HepG2 (cell line): ENCODE measurements at regions not wholly inside any gene's neighbourhood (a gene's known extent, or its start where the extent isn't known, plus 50 kb on each side); places are given as distances from the start of the nearest gene placed in this dataset.
A peak's percentile ranks its signal among the peaks of the same experiment; 100 is the strongest.

Source experiments
- ATAC-seq: fragments of 200-7000 bp; cut with Tn5 transposase; 3 replicates; pipeline ENCODE4 v1.9.1; 2020; ENCODE audit warnings: mild to moderate bottlenecking, moderate library complexity
- BruUV-seq: library from RNA; stranded (reverse); fragments of 400-500 nt; replicated peaks from 2 replicates; lab custom pipeline; 2021; lab: Mats Ljungman, UMichigan
- CTCF ChIA-PET: fragments of 300-600 bp; formaldehyde crosslinking; extraction: SDS; loops from one replicate; lab custom pipeline; 2021; ENCODE audit warnings: low total read pairs, inconsistent platforms, low intra/inter-chr PET ratio; lab: Yijun Ruan, JAX
- POLR2A ChIA-PET: fragments of 350-600 bp; sonication (Branson Sonifier 250); formaldehyde crosslinking; loops from one replicate; lab custom pipeline; 2020; ENCODE audit warnings: antibody characterized with exemption, inconsistent platforms; lab: Yijun Ruan, JAX
- DNase-seq: peaks from one replicate; pipeline ENCODE4 v3.0.0-alpha.2; 2015; ENCODE audit warnings: low spot score
- FAIRE-seq: peaks from 3 replicates; lab custom pipeline; 2011; peaks lifted over from hg19 to GRCh38; lab: Jason Lieb, UNC
- H2AFZ ChIP-seq: one replicate; pipeline ENCODE4 v1.6.1; 2011; ENCODE audit warnings: low read length, inconsistent platforms
- H3K27ac ChIP-seq: fragments of 300-600 bp; 3 replicates; pipeline ENCODE4 v1.8.0; 2011; ENCODE audit warnings: mixed run types, mild to moderate bottlenecking, mixed read lengths, low read length, inconsistent platforms; ENCODE audit not compliant: insufficient read depth; ENCODE audit errors: extremely low read length
- H3K27me3 ChIP-seq, 2 experiments: fragments of 200-600 bp in 1 of 2; 2 replicates in 1 of 2; 3 replicates in 1 of 2; pipeline versions ENCODE4 v1.6.0 to v1.8.0; 2011; ENCODE audit warnings: low read length in 2 of 2, mild to moderate bottlenecking in 2 of 2, moderate library complexity in 2 of 2, inconsistent platforms in 1 of 2; ENCODE audit not compliant: insufficient read depth in 2 of 2, control insufficient read depth in 1 of 2
- H3K36me3 ChIP-seq, 2 experiments: fragments of 200-600 bp in 1 of 2; replicated peaks in 1 of 2; 2 replicates in 1 of 2; 3 replicates in 1 of 2; pipeline versions ENCODE4 v1.5.1 to v1.8.0; 2011; ENCODE audit warnings: low read length in 2 of 2, inconsistent platforms in 1 of 2; ENCODE audit not compliant: insufficient read depth in 2 of 2, control insufficient read depth in 1 of 2
- H3K4me1 ChIP-seq: 2 replicates; pipeline ENCODE4 v1.5.1; 2012; ENCODE audit warnings: low read length, inconsistent platforms; ENCODE audit not compliant: insufficient read depth
- H3K4me2 ChIP-seq: 2 replicates; pipeline ENCODE4 v1.6.0; 2011; ENCODE audit warnings: low read depth, low read length, inconsistent platforms
- H3K4me3 ChIP-seq, 3 experiments: fragments of 200-600 bp in 1 of 3; sonication (generic), shearing (Covaris generic) in 1 of 3; replicated peaks in 1 of 3; 2 replicates each; pipeline ENCODE4 v1.5.1; 2011 to 2016; ENCODE audit warnings: low read length in 3 of 3, inconsistent platforms in 2 of 3, low read depth in 2 of 3, mild to moderate bottlenecking in 2 of 3, control low read depth in 1 of 3, mixed read lengths in 1 of 3; ENCODE audit not compliant: insufficient read depth in 1 of 3
- H3K79me2 ChIP-seq: one replicate; pipeline ENCODE4 v1.6.1; 2011; ENCODE audit warnings: low read length, inconsistent platforms; ENCODE audit not compliant: insufficient read depth
- H3K9ac ChIP-seq: 2 replicates; pipeline ENCODE4 v1.6.0; 2011; ENCODE audit warnings: mild to moderate bottlenecking, low read depth, low read length, inconsistent platforms; ENCODE audit not compliant: insufficient read depth
- H3K9me3 ChIP-seq: 2 replicates; pipeline ENCODE4 v1.5.1; 2012; ENCODE audit warnings: mild to moderate bottlenecking, low read length
- H4K20me1 ChIP-seq: 2 replicates; pipeline ENCODE4 v1.6.0; 2011; ENCODE audit warnings: inconsistent platforms, mild to moderate bottlenecking, low read length, moderate library complexity; ENCODE audit not compliant: insufficient read depth
- ADNP ChIP-seq: sonication (generic); formaldehyde crosslinking; IDR thresholded peaks from 2 replicates; pipeline ENCODE4 v1.4.0; 2020; ENCODE audit warnings: missing genetic modification reagents
- ATF7-NPFF ChIP-seq: sonication (generic); formaldehyde crosslinking; IDR thresholded peaks from 2 replicates; pipeline ENCODE4 v1.8.1; 2023; ENCODE audit warnings: mild to moderate bottlenecking, low read depth, missing genetic modification reagents, moderate library complexity
- BCLAF1 ChIP-seq: fragments of 450-650 bp; IDR thresholded peaks from 2 replicates; pipeline ENCODE4 v1.6.1; 2017; ENCODE audit warnings: mild to moderate bottlenecking
- HOXA5 ChIP-seq: sonication (generic); formaldehyde crosslinking; IDR thresholded peaks from 2 replicates; pipeline ENCODE4 v1.4.0; 2020; ENCODE audit warnings: missing genetic modification reagents
- MEF2D ChIP-seq: sonication (generic); formaldehyde crosslinking; IDR thresholded peaks from 2 replicates; pipeline ENCODE4 v1.5.1; 2020; ENCODE audit warnings: mild to moderate bottlenecking, missing genetic modification reagents
- NR2F1 ChIP-seq, 2 experiments: fragments of 450-650 bp in 1 of 2; formaldehyde crosslinking in 1 of 2; IDR thresholded peaks; 2 replicates each; pipeline versions ENCODE4 v1.5.0 to v1.6.1; 2016 to 2020; ENCODE audit warnings: mild to moderate bottlenecking in 1 of 2, missing compliant biosample characterization in 1 of 2, missing genetic modification reagents in 1 of 2, moderate library complexity in 1 of 2
- NR2F2 ChIP-seq: IDR thresholded peaks from 2 replicates; pipeline ENCODE4 v1.6.1; 2012; ENCODE audit warnings: low read depth, inconsistent platforms, borderline replicate concordance
- SCMH1 ChIP-seq: sonication (generic); formaldehyde crosslinking; IDR thresholded peaks from 2 replicates; pipeline ENCODE4 v1.9.0; 2021; ENCODE audit warnings: missing genetic modification reagents, mild to moderate bottlenecking, borderline replicate concordance
- SNAI1 ChIP-seq: sonication (generic); formaldehyde crosslinking; IDR thresholded peaks from 2 replicates; pipeline ENCODE4 v1.5.0; 2020; ENCODE audit warnings: mild to moderate bottlenecking, missing genetic modification reagents, borderline replicate concordance
- SNAPC2 ChIP-seq: sonication (generic); formaldehyde crosslinking; IDR thresholded peaks from 2 replicates; pipeline ENCODE4 v1.8.1; 2022; ENCODE audit warnings: mild to moderate bottlenecking, missing genetic modification reagents
- TCF12 ChIP-seq, 2 experiments: fragments of 450-650 bp in 1 of 2; sonication (generic) in 1 of 2; formaldehyde crosslinking in 1 of 2; IDR thresholded peaks; 2 replicates each; pipeline versions ENCODE4 v1.6.1 to v1.8.0; 2017 to 2022; ENCODE audit warnings: antibody characterized with exemption in 1 of 2, mild to moderate bottlenecking in 1 of 2, missing genetic modification reagents in 1 of 2, moderate library complexity in 1 of 2
- TGIF2 ChIP-seq: IDR thresholded peaks from 2 replicates; pipeline ENCODE4 v1.6.1; 2016; ENCODE audit warnings: control low read depth, missing compliant biosample characterization
- ZNF543 ChIP-seq: sonication (generic); formaldehyde crosslinking; IDR thresholded peaks from 2 replicates; pipeline ENCODE4 v1.4.0; 2020; ENCODE audit warnings: mild to moderate bottlenecking, missing genetic modification reagents
- WGBS: methylation state at CpG from one replicate; pipeline ENCODE4 v1.1.6; 2017; ENCODE audit warnings: low lambda C conversion rate; 5-methylcytosine and 5-hydroxymethylcytosine counted together
- in situ Hi-C: cut with HindIII; loops from 2 replicates; pipeline ENCODE4 v1.10.0; 2017; ENCODE audit warnings: low pct_unique_long_range_greater_than_20kb; ENCODE audit not compliant: extremely low pct_ligation_motif_present
- intact Hi-C: fragments of 100-400 bp; cut with micrococcal nuclease; formaldehyde crosslinking; loops from one replicate; pipeline ENCODE4 v1.10.0; 2022; ENCODE audit not compliant: unreplicated experiment
- TF ChIP-seq, protein P1 (sequence below): sonication (generic); formaldehyde crosslinking; IDR thresholded peaks from 2 replicates; pipeline ENCODE4 v1.5.0; 2020; ENCODE audit warnings: mild to moderate bottlenecking, missing genetic modification reagents
- TF ChIP-seq, protein P2 (sequence below): sonication (generic); formaldehyde crosslinking; IDR thresholded peaks from 2 replicates; pipeline ENCODE4 v1.4.0; 2020; ENCODE audit warnings: missing genetic modification reagents; ENCODE audit errors: not compliant biosample characterization

- Histone ChIP-seq H3K9ac (no peak overlapping the region), H3K9me3 (no peaks in the 10 kb centered on the region), H3K4me1 (peaks cover 20% of the 10 kb centered on the region), H3K27me3 (no peaks in the 10 kb centered on the region), H3K4me3 (no peak overlapping the region), H2AFZ (no peak overlapping the region), H3K4me2 (no peak overlapping the region; the same call in 1 of the 2 replicates), H3K27ac (no peak overlapping the region), H3K79me2 (no peaks in the 10 kb centered on the region), H3K36me3 (no peaks in the 10 kb centered on the region), H4K20me1 (no peaks in the 10 kb centered on the region)
- FAIRE-seq (peak; percentile 63), DNase-seq (peak; percentile 35), ATAC-seq (peak; percentile 96)
- 34% methylated on average over 12 of the region's 12 CpGs for WGBS
- no TSS peak for BruUV-seq
- intact Hi-C loops (no loop called here), in situ Hi-C loops (no loop called here)
- ChIA-PET POLR2A (no interaction called here), CTCF (no interaction called here)
- TF ChIP-seq NR2F1 (CRISPR knock-in tag; IDR thresholded peaks at IDR 0.05) (no peak), SNAPC2 (CRISPR knock-in tag) (no peak), TGIF2 (no peak), ATF7-NPFF (CRISPR knock-in tag) (no peak), NR2F2 (no peak), MEF2D (CRISPR knock-in tag) (no peak), ZNF543 (CRISPR knock-in tag) (no peak), HOXA5 (CRISPR knock-in tag) (no peak), SCMH1 (CRISPR knock-in tag) (no peak), ADNP (CRISPR knock-in tag) (no peak), BCLAF1 (no peak), SNAI1 (no peak), TCF12 (IDR thresholded peaks at IDR 0.05) (no peak), TCF12 (CRISPR knock-in tag; IDR thresholded peaks at IDR 0.05) (no peak)
- TF ChIP-seq, protein P1, sequence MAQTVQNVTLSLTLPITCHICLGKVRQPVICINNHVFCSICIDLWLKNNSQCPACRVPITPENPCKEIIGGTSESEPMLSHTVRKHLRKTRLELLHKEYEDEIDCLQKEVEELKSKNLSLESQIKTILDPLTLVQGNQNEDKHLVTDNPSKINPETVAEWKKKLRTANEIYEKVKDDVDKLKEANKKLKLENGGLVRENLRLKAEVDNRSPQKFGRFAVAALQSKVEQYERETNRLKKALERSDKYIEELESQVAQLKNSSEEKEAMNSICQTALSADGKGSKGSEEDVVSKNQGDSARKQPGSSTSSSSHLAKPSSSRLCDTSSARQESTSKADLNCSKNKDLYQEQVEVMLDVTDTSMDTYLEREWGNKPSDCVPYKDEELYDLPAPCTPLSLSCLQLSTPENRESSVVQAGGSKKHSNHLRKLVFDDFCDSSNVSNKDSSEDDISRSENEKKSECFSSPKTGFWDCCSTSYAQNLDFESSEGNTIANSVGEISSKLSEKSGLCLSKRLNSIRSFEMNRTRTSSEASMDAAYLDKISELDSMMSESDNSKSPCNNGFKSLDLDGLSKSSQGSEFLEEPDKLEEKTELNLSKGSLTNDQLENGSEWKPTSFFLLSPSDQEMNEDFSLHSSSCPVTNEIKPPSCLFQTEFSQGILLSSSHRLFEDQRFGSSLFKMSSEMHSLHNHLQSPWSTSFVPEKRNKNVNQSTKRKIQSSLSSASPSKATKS = no peak
- TF ChIP-seq, protein P2, sequence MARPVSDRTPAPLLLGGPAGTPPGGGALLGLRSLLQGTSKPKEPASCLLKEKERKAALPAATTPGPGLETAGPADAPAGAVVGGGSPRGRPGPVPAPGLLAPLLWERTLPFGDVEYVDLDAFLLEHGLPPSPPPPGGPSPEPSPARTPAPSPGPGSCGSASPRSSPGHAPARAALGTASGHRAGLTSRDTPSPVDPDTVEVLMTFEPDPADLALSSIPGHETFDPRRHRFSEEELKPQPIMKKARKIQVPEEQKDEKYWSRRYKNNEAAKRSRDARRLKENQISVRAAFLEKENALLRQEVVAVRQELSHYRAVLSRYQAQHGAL (CRISPR knock-in tag) = no peak
These were observed 388.6 kb upstream of the TMPO start for GRCh38 chr12:98126637-98127335.
